GM23338 (cell line): ENCODE measurements at regions not wholly inside any gene's neighbourhood (a gene's known extent, or its start where the extent isn't known, plus 50 kb on each side); places are given as distances from the start of the nearest gene placed in this dataset.
A peak's percentile ranks its signal among the peaks of the same experiment; 100 is the strongest.

Experiments
- ATAC-seq: fragments of 200-7000 bp; cut with Tn5 transposase; 3 replicates; pipeline ENCODE4 v1.9.1; 2020
- DNase-seq: peaks from one replicate; pipeline ENCODE4 v3.0.0-alpha.2; 2015; ENCODE audit warnings: low spot score
- H2AFZ ChIP-seq: fragments of 200-600 bp; sonication (generic); 2 replicates; pipeline ENCODE4 v1.8.0; 2016; ENCODE audit warnings: antibody characterized with exemption, mild to moderate bottlenecking, moderate library complexity
- H3F3A ChIP-seq: fragments of 200-600 bp; sonication (generic); replicated peaks from 2 replicates; pipeline ENCODE4 v1.8.0; 2017; ENCODE audit warnings: antibody characterized with exemption, mixed run types, low read depth
- H3K27ac ChIP-seq: fragments of 200-600 bp; sonication (generic); 2 replicates; pipeline ENCODE4 v1.6.1; 2016; ENCODE audit warnings: low read depth
- H3K27me3 ChIP-seq: fragments of 200-600 bp; sonication (generic); 2 replicates; pipeline ENCODE4 v1.8.0; 2016; ENCODE audit warnings: mild to moderate bottlenecking, mixed run types, moderate library complexity; ENCODE audit not compliant: insufficient read depth
- H3K36me3 ChIP-seq: fragments of 200-600 bp; sonication (generic); 2 replicates; pipeline ENCODE4 v1.8.0; 2016; ENCODE audit warnings: mild to moderate bottlenecking; ENCODE audit not compliant: insufficient read depth
- H3K4me1 ChIP-seq: fragments of 200-600 bp; sonication (generic); 2 replicates; pipeline ENCODE4 v1.8.0; 2016; ENCODE audit warnings: mild to moderate bottlenecking, moderate library complexity; ENCODE audit not compliant: insufficient read depth
- H3K4me2 ChIP-seq: fragments of 200-600 bp; sonication (generic); 2 replicates; pipeline ENCODE4 v1.7.1; 2017; ENCODE audit warnings: mixed run types
- H3K4me3 ChIP-seq: fragments of 200-600 bp; sonication (generic); 2 replicates; pipeline ENCODE4 v1.6.1; 2016; ENCODE audit warnings: mixed run types
- H3K79me2 ChIP-seq: fragments of 200-600 bp; sonication (generic); replicated peaks from 2 replicates; pipeline ENCODE4 v1.8.0; 2017; ENCODE audit warnings: mild to moderate bottlenecking; ENCODE audit not compliant: insufficient read depth
- H3K9me2 ChIP-seq: fragments of 200-600 bp; sonication (generic); 2 replicates; pipeline ENCODE4 v1.8.0; 2017; ENCODE audit not compliant: insufficient read depth
- H4K20me1 ChIP-seq: fragments of 200-600 bp; sonication (generic); replicated peaks from 2 replicates; pipeline ENCODE4 v1.8.0; 2017; ENCODE audit warnings: mild to moderate bottlenecking; ENCODE audit not compliant: insufficient read depth
- H3K27ac Mint-ChIP-seq: 2 replicates; pipeline ENCODE4 v1.8.0; 2020; ENCODE audit warnings: inconsistent platforms, mild to moderate bottlenecking, moderate library complexity, mixed read lengths
- H3K27me3 Mint-ChIP-seq: 3 replicates; pipeline ENCODE4 v1.8.0; 2022; ENCODE audit warnings: low read depth, mild to moderate bottlenecking, moderate library complexity, mixed read lengths, inconsistent platforms; ENCODE audit not compliant: insufficient read depth, poor library complexity
- H3K36me3 Mint-ChIP-seq: 3 replicates; pipeline ENCODE4 v1.8.0; 2021; ENCODE audit warnings: low read depth, mild to moderate bottlenecking, inconsistent platforms, moderate library complexity, mixed read lengths
- H3K4me1 Mint-ChIP-seq: 3 replicates; pipeline ENCODE4 v1.8.0; 2020; ENCODE audit warnings: mild to moderate bottlenecking, inconsistent platforms, mixed read lengths
- H3K4me3 Mint-ChIP-seq: 3 replicates; pipeline ENCODE4 v1.8.0; 2021; ENCODE audit warnings: moderate library complexity, mild to moderate bottlenecking, inconsistent platforms, mixed read lengths
- H3K9me3 Mint-ChIP-seq: 3 replicates; pipeline ENCODE4 v1.8.0; 2020; ENCODE audit warnings: moderate library complexity, mild to moderate bottlenecking, inconsistent platforms, mixed read lengths
- ETS1 ChIP-seq: IDR thresholded peaks from 2 replicates; pipeline ENCODE4 v1.6.1; 2016; ENCODE audit warnings: antibody characterized with exemption
- EZH2 ChIP-seq: fragments of 200-600 bp; sonication (generic); IDR thresholded peaks from one replicate; pipeline ENCODE4 v1.8.0; 2017; ENCODE audit warnings: antibody characterized with exemption, mild to moderate bottlenecking, low read depth; ENCODE audit not compliant: unreplicated experiment
- EZH2phosphoT487 ChIP-seq: fragments of 200-600 bp; sonication (generic); IDR thresholded peaks from one replicate; pipeline ENCODE4 v1.8.1; 2018; ENCODE audit warnings: antibody characterized with exemption; ENCODE audit not compliant: unreplicated experiment
- NANOG ChIP-seq: IDR thresholded peaks from 2 replicates; pipeline ENCODE4 v1.6.1; 2016; ENCODE audit warnings: antibody characterized with exemption, borderline replicate concordance
- POLR2AphosphoS5 ChIP-seq: IDR thresholded peaks from 2 replicates; pipeline ENCODE4 v1.6.1; 2016; ENCODE audit warnings: antibody characterized with exemption, low read depth
- STAT1 ChIP-seq: IDR thresholded peaks from one replicate; pipeline ENCODE4 v1.6.1; 2016; ENCODE audit warnings: antibody characterized with exemption; ENCODE audit not compliant: unreplicated experiment
- ZNF462 ChIP-seq: fragments of 250-450 bp; sonication (Bioruptor Pico); IDR thresholded peaks from 2 replicates; pipeline ENCODE4 v1.5.0; 2020; ENCODE audit warnings: mild to moderate bottlenecking, moderate library complexity

GRCh38 chr2:220036431-220036830 is 409.0 kb downstream of the SLC4A3 start (continued):
- TF ChIP-seq POLR2AphosphoS5 (no peak), ETS1 (no peak), ZNF462 (CRISPR knock-in tag) (no peak)

DNA sequence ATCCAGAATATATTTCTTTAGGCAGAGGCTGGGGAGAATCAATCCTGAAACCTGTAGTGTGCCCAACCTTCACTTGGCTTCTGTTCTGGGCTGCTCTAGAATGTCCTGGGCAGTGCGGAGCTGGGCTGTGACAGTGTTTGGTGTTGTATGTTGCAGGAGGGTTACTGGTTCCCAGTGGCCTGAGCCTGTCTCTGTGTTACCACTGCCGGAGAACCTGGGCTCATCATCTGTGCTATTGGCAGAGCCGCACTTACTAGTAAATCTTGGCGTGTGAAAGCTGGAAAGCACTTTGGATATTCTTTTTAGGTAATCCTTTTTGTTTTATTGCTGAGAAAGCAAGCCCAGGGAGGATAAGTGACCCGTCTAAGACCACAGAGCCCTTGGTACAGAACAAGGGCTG is 412.9 kb downstream of the SLC4A3 start:
- peaks cover 38% of the 10 kb centered on the region for H3K4me1 Mint-ChIP-seq
- TF ChIP-seq NANOG (no peak), ETS1 (no peak), STAT1 (no peak), POLR2AphosphoS5 (no peak), EZH2 (no peak), EZH2phosphoT487 (no peak), ZNF462 (CRISPR knock-in tag) (no peak)

More for the DNA sequence above, 412.9 kb downstream of the SLC4A3 start:
- Mint-ChIP-seq H3K27ac (no peak overlapping the region), H3K9me3 (no peaks in the 10 kb centered on the region), H3K27me3 (no peaks in the 10 kb centered on the region), H3K4me3 (no peak overlapping the region), H3K36me3 (no peaks in the 10 kb centered on the region)
- H2AFZ ChIP-seq, result 0 out of 2 replicates have a peak overlapping the region, but pooled peaks have one; percentile 39
- DNase-seq, result no peak
- no peaks in the 10 kb centered on the region for H4K20me1 ChIP-seq
- no peaks in the 10 kb centered on the region for H3K79me2 ChIP-seq
- no peaks in the 10 kb centered on the region for H3K9me2 ChIP-seq
- no peaks in the 10 kb centered on the region for H3K27me3 ChIP-seq
- no peaks in the 10 kb centered on the region for H3K36me3 ChIP-seq
- H3F3A ChIP-seq, result no peaks in the 10 kb centered on the region
- no peak overlapping the region for H3K4me3 ChIP-seq
- H3K27ac ChIP-seq, result no peak overlapping the region
- H3K4me2 ChIP-seq, result no peak overlapping the region
- H3K4me1 ChIP-seq, result peaks cover 29% of the 10 kb centered on the region
- no peak for ATAC-seq
